Adrenal gland (tissue), 9 donors: ENCODE measurements at regions not wholly inside any gene's neighbourhood (a gene's known extent, or its start where the extent isn't known, plus 50 kb on each side); places are given as distances from the start of the nearest gene placed in this dataset.

Experiments
- DNase-seq, 7 donors: peaks; one replicate each; pipeline ENCODE4 v3.0.0-alpha.2; 2019 to 2020
- H3K27ac ChIP-seq, 5 donors: fragments of 200-600 bp; sonication (generic) in 4 of 5; 1 replicate in 3 of 5; 2 replicates in 2 of 5; pipeline versions ENCODE4 v1.5.1 to v1.8.0; 2016 to 2020; ENCODE audit warnings: mild to moderate bottlenecking in 1 of 5
- H3K27me3 ChIP-seq: fragments of 200-600 bp; 2 replicates; pipeline ENCODE4 v1.8.0; 2021
- H3K36me3 ChIP-seq, 2 donors: fragments of 200-600 bp; replicated peaks in 1 of 2; 1 replicate in 1 of 2; 2 replicates in 1 of 2; pipeline versions ENCODE4 v1.5.1 to v1.8.0; 2018 to 2022
- H3K4me1 ChIP-seq, 2 donors: fragments of 200-600 bp; replicated peaks in 1 of 2; 1 replicate in 1 of 2; 2 replicates in 1 of 2; pipeline versions ENCODE4 v1.5.1 to v1.8.0; 2018 to 2021
- H3K4me3 ChIP-seq, 4 donors: fragments of 200-600 bp; sonication (generic) in 3 of 4; one replicate each; pipeline ENCODE4 v1.5.1; 2016 to 2018
- H3K9me3 ChIP-seq, 3 donors: fragments of 200-600 bp; sonication (generic) in 1 of 3; replicated peaks in 1 of 3; 1 replicate in 2 of 3; 2 replicates in 1 of 3; pipeline versions ENCODE4 v1.5.1 to v1.8.0; 2016 to 2021
- POLR2A ChIP-seq, 2 donors: fragments of 450-650 bp; IDR thresholded peaks; one replicate each; pipeline ENCODE4 v1.6.1; 2017; ENCODE audit warnings: antibody characterized with exemption in 2 of 2, mild to moderate bottlenecking in 2 of 2, moderate library complexity in 1 of 2
- WGBS, 4 donors: extraction: QIAGEN DNeasy Blood & Tissue Kit in 2 of 4; methylation state at CpG; one replicate each; pipeline versions ENCODE4 v1.1.5 to v1.1.7; 2013 to 2017; 5-methylcytosine and 5-hydroxymethylcytosine counted together
- intact Hi-C, 2 donors: fragments of 100-400 bp; cut with DNase I; formaldehyde crosslinking; loops; one replicate each; pipeline versions ENCODE4 v1.14.1 to v1.15.0; 2022 to 2023
- TF ChIP-seq, protein P1 (sequence below), 6 experiments: fragments of 450-650 bp in 4 of 6; fragments of 200-600 bp in 2 of 6; sonication (generic) in 1 of 6; IDR thresholded peaks; 1 replicate in 5 of 6; 2 replicates in 1 of 6; pipeline versions ENCODE4 v1.5.1 to v1.8.0; 2016 to 2021; ENCODE audit warnings: antibody characterized with exemption in 6 of 6, mild to moderate bottlenecking in 2 of 6, moderate library complexity in 1 of 6
- donor health status: healthy with polysubstance abuse.
- donor health status: Bipolar disorder and iron deficiency.
- donor health status: DM: yes; HTN: yes; CAD: no.
- donor health status: DM: no; HTN: no; CAD: no.
- donor health status: DM: no; HTN: no; CAD: no.

DNA sequence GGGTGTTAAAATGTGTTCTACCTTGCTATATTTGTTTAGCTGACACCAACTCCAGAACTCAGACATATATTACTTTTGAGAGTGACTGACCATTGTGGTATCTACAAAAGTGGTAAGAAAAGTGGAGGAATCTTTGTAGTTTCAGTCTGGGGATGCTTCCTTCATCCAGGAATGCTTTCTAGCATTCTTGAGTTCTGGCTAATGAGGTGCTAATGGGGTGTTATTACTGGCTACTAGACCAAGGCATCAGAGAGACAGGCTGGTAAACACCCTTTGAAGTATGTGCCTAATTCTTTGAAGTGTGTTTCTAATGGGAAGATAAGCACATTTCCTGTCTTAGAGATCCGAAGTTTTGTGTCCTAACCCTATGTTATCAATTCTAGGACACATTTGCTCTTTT lies 310.4 kb downstream of the SPRY1 start:
- DNase-seq: no peak
- 33 to 48% (median 37%) methylated on average over 1 of the region's 1 CpG for WGBS, 4 donors
- Histone ChIP-seq H3K9me3 (no peaks in the 10 kb centered on the region), H3K27ac (no peak overlapping the region), H3K36me3 (no peaks in the 10 kb centered on the region), H3K4me3 (no peak overlapping the region), H3K27me3 (no peaks in the 10 kb centered on the region), H3K4me1 (no peaks in the 10 kb centered on the region)
- intact Hi-C loops: no loop called here
- no peak for TF ChIP-seq POLR2A (IDR thresholded peaks at IDR 0.05)
- TF ChIP-seq, protein P1, sequence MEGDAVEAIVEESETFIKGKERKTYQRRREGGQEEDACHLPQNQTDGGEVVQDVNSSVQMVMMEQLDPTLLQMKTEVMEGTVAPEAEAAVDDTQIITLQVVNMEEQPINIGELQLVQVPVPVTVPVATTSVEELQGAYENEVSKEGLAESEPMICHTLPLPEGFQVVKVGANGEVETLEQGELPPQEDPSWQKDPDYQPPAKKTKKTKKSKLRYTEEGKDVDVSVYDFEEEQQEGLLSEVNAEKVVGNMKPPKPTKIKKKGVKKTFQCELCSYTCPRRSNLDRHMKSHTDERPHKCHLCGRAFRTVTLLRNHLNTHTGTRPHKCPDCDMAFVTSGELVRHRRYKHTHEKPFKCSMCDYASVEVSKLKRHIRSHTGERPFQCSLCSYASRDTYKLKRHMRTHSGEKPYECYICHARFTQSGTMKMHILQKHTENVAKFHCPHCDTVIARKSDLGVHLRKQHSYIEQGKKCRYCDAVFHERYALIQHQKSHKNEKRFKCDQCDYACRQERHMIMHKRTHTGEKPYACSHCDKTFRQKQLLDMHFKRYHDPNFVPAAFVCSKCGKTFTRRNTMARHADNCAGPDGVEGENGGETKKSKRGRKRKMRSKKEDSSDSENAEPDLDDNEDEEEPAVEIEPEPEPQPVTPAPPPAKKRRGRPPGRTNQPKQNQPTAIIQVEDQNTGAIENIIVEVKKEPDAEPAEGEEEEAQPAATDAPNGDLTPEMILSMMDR (IDR thresholded peaks at IDR 0.05): no peak

DNA sequence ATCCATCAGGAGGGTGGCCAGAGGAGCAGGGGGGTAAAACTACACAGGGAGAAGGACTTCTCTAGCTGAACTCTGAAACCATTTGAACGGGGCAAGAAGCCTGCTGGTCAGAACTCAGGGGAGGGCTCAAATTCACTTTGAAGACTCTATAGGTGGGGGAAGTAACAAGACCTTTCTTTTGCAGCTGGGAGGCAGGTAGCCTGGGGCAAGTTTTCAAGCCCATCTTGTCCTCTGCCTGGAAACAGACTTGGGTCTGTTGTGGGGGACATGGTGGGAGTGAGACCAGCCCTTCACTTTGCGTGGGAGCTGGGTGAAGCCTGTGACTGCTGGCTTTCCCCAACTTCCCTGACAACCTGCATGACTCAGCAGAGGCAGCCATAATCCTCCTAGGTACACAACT lies 312.3 kb downstream of the SPRY1 start:
- Histone ChIP-seq H3K9me3 (no peaks in the 10 kb centered on the region), H3K27ac (no peak overlapping the region), H3K4me3 (no peak overlapping the region), H3K27me3 (no peaks in the 10 kb centered on the region), H3K36me3 (no peaks in the 10 kb centered on the region), H3K4me1 (no peaks in the 10 kb centered on the region)
- TF ChIP-seq POLR2A (IDR thresholded peaks at IDR 0.05): no peak
- DNase-seq: no peak
- WGBS, 4 donors: 88 to 96% (median 91%) methylated on average over 1 to 2 of the region's 2 CpGs
- intact Hi-C loops: no loop called here

DNA sequence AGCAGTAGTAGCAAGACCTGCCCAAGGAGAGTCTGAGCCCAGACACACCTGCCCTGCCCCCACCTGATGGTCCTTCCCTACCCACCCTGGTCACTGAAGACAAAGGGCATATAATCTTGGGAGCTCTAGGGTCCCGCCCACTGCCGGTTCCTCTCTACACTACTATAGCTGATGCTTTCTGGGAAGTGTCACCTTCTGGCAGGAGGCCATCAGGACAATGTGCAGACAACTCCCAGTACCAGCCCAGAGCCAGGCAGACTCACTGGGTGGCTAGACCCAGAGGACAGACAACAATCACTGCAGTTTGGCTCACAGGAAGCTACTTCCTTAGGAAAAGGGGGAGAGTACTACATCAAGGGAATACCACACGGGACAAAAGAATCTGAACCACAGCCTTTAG lies 312.7 kb downstream of the SPRY1 start:
- Histone ChIP-seq H3K9me3 (no peaks in the 10 kb centered on the region), H3K4me3 (no peak overlapping the region), H3K27ac (no peak overlapping the region), H3K36me3 (no peaks in the 10 kb centered on the region), H3K4me1 (no peaks in the 10 kb centered on the region), H3K27me3 (no peaks in the 10 kb centered on the region)
- WGBS, 4 donors: 88 to 98% (median 93%) methylated on average over 3 of the region's 3 CpGs
- TF ChIP-seq POLR2A (IDR thresholded peaks at IDR 0.05): no peak
- TF ChIP-seq, protein P1 (IDR thresholded peaks at IDR 0.05): no peak
- DNase-seq: no peak
- intact Hi-C loops: no loop called here

DNA sequence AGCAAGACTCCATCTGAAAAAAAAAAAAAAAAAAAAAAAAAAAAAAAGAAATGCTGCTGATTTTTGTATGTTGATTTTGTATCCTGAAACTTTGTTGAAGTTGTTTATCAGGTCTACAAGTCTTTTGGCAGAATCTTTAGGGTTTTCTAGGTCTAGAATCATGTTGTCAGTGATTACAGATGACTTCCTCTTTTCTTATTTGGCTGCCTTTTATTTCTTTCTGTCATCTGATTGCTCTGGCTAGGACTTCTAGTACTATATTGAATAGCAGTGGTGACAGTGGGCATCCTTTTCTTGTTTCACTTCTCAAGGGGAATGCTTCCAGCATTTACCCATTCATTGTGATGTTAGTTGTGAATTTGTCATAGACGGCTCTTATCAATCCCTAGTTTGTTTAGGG lies 334.4 kb downstream of the SPRY1 start:
- intact Hi-C loops: no loop called here
- H3K4me3 ChIP-seq: no peak overlapping the region
- H3K27ac ChIP-seq: no peak overlapping the region
- no peak for TF ChIP-seq POLR2A (IDR thresholded peaks at IDR 0.05)
- TF ChIP-seq, protein P1 (IDR thresholded peaks at IDR 0.05): no peak
- no peaks in the 10 kb centered on the region for H3K4me1 ChIP-seq
- no peaks in the 10 kb centered on the region for H3K36me3 ChIP-seq
- no peaks in the 10 kb centered on the region for H3K27me3 ChIP-seq
- no peaks in the 10 kb centered on the region for H3K9me3 ChIP-seq
- no peak for DNase-seq
- 38 to 84% (median 53%) methylated on average over 1 of the region's 1 CpG for WGBS, 4 donors

DNA sequence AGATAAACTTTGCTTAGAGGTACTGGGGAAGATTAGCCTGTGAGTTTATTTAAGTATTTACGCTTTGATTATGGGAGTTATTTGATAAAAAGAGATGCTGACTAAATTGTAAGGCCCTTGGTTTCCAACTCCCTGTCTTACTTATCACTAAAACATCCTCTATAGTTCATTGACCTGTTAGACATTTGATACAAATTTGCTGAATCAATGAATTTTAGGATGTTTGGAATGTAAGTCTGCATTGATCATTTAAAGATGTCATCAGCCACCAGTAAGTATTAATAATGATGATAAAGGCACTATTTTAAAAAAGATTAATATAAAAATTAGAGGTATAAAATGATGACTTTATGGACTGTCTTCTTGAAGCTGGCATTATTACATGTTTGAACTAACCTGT lies 340.6 kb downstream of the SPRY1 start:
- no peak overlapping the region for H3K27ac ChIP-seq
- 80 to 94% (median 91%) methylated on average over 1 of the region's 1 CpG for WGBS, 4 donors
- no peak overlapping the region for H3K4me3 ChIP-seq
- peaks cover 0 to 7% of the 10 kb centered on the region in 2 donors for H3K4me1 ChIP-seq
- DNase-seq: no peak
- H3K27me3 ChIP-seq: no peaks in the 10 kb centered on the region
- no peaks in the 10 kb centered on the region for H3K36me3 ChIP-seq
- H3K9me3 ChIP-seq: no peaks in the 10 kb centered on the region
- intact Hi-C loops: no loop called here
- no peak for TF ChIP-seq POLR2A (IDR thresholded peaks at IDR 0.05)
- TF ChIP-seq, protein P1 (IDR thresholded peaks at IDR 0.05): no peak
